H1 (cell line): ENCODE measurements at regions not wholly inside any gene's neighbourhood (a gene's known extent, or its start where the extent isn't known, plus 50 kb on each side); places are given as distances from the start of the nearest gene placed in this dataset.

ENCODE experiments used
- BACH1 ChIP-seq: IDR thresholded peaks from 2 replicates; pipeline ENCODE4 v1.6.1; 2012; ENCODE audit warnings: low read length, improper control_type of control experiment
- CHD2 ChIP-seq: IDR thresholded peaks from 2 replicates; pipeline ENCODE4 v1.6.1; 2012; ENCODE audit warnings: low read length, improper control_type of control experiment
- EP300 ChIP-seq, 2 experiments: IDR thresholded peaks; 1 replicate in 1 of 2; 2 replicates in 1 of 2; pipeline ENCODE4 v1.6.1; 2011 to 2012; ENCODE audit warnings: low read depth in 2 of 2, low read length in 2 of 2, mild to moderate bottlenecking in 2 of 2, borderline replicate concordance in 1 of 2, inconsistent platforms in 1 of 2, moderate library complexity in 1 of 2
- EZH2 ChIP-seq: fragments of 200-600 bp; sonication (generic); IDR thresholded peaks from 2 replicates; pipeline ENCODE4 v1.7.1; 2012; ENCODE audit warnings: low read depth, mild to moderate bottlenecking, moderate library complexity, low read length, inconsistent platforms; ENCODE audit not compliant: severe bottlenecking
- HDAC2 ChIP-seq, 2 experiments: fragments of 300-600 bp in 1 of 2; sonication (generic) in 1 of 2; IDR thresholded peaks; 2 replicates each; pipeline ENCODE4 v1.6.1; 2011 to 2012; ENCODE audit warnings: low read depth in 2 of 2, low read length in 2 of 2, mild to moderate bottlenecking in 2 of 2, moderate library complexity in 2 of 2, borderline replicate concordance in 1 of 2, inconsistent platforms in 1 of 2
- POLR2A ChIP-seq, 2 experiments: IDR thresholded peaks; 1 replicate in 1 of 2; 2 replicates in 1 of 2; pipeline ENCODE4 v1.6.1; 2011; ENCODE audit warnings: low read depth in 2 of 2, low read length in 2 of 2, mild to moderate bottlenecking in 2 of 2; ENCODE audit errors: control extremely low read depth in 1 of 2
- RFX5 ChIP-seq: IDR thresholded peaks from 2 replicates; pipeline ENCODE4 v1.6.1; 2011; ENCODE audit warnings: low read depth, low read length, improper control_type of control experiment, borderline replicate concordance
- TCF12 ChIP-seq: IDR thresholded peaks from 2 replicates; pipeline ENCODE4 v1.6.1; 2011; ENCODE audit warnings: low read depth, mild to moderate bottlenecking, low read length
- YY1 ChIP-seq: IDR thresholded peaks from 2 replicates; pipeline ENCODE4 v1.6.1; 2011; ENCODE audit warnings: low read depth, mild to moderate bottlenecking, low read length
- TF ChIP-seq, protein P1 (sequence below): IDR thresholded peaks from 2 replicates; pipeline ENCODE4 v1.6.1; 2011; ENCODE audit warnings: low read length, improper control_type of control experiment
- TF ChIP-seq, protein P2 (sequence below): IDR thresholded peaks from 2 replicates; pipeline ENCODE4 v1.6.1; 2012; ENCODE audit warnings: low read length, inconsistent platforms
- TF ChIP-seq, protein P3 (sequence below), 3 experiments: IDR thresholded peaks; 1 replicate in 2 of 3; 2 replicates in 1 of 3; pipeline versions ENCODE4 v1.5.1 to v1.6.1; 2011; ENCODE audit warnings: low read length in 3 of 3, mild to moderate bottlenecking in 3 of 3, inconsistent platforms in 2 of 3, low read depth in 1 of 3, moderate library complexity in 1 of 3; ENCODE audit not compliant: insufficient read depth in 1 of 3; ENCODE audit errors: control extremely low read depth in 1 of 3

DNA sequence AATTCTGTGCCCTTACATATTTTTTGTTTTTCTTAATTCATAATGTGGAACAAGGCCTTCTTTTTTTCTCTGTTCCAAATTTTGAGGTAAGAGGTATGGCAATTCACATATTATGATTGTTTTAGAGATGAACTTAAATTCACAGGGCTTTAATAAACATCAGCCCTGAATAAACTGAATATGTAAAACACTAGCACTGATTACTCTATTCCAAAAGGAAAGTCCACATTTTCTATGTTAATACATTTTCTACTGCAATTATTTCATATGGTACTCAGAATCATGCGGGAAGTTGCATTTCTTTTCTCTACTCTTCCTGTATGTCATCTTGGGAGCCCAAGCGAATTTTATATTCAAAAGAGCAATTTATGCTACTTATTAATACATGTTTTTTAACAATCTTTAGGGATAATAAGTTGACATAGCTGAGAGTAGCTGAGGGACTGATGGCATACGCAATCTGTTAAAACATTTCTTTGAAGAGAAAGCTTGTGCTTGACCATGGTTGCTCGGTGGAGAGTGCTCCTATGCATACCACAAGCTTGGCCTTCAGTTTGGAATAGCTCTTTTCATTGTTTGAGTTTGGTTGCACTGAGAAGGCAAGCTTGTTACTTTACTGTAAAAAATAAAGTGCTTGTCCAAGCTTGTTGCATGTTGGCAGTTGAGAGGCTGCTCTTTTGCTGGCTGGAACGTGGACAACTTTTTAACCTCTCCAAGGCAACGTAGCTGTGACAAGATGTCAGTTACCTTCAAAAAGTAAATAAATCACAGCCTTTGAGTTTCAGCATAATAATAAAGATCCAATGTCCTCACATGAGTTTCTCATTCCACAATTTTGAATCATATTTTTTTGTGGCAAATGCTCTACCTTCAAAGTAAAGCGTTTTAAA, 196.3 kb upstream of the SPRY1 start:
- TF ChIP-seq EP300 (IDR thresholded peaks at IDR 0.05; ENCODE audit: borderline replicate concordance in 1 of 2, low read depth in 2 of 2, low read length in 2 of 2) (no peak), EZH2 (no peak), RFX5 (no peak), POLR2A (IDR thresholded peaks at IDR 0.05; ENCODE audit: control extremely low read depth in 1 of 2, low read depth in 2 of 2, low read length in 2 of 2) (no peak), YY1 (no peak), TCF12 (no peak), BACH1 (no peak), CHD2 (no peak), HDAC2 (IDR thresholded peaks at IDR 0.05; ENCODE audit: borderline replicate concordance in 1 of 2, low read depth in 2 of 2, low read length in 2 of 2) (no peak)
- TF ChIP-seq, protein P1, sequence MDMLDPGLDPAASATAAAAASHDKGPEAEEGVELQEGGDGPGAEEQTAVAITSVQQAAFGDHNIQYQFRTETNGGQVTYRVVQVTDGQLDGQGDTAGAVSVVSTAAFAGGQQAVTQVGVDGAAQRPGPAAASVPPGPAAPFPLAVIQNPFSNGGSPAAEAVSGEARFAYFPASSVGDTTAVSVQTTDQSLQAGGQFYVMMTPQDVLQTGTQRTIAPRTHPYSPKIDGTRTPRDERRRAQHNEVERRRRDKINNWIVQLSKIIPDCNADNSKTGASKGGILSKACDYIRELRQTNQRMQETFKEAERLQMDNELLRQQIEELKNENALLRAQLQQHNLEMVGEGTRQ = no peak
- TF ChIP-seq, protein P2, sequence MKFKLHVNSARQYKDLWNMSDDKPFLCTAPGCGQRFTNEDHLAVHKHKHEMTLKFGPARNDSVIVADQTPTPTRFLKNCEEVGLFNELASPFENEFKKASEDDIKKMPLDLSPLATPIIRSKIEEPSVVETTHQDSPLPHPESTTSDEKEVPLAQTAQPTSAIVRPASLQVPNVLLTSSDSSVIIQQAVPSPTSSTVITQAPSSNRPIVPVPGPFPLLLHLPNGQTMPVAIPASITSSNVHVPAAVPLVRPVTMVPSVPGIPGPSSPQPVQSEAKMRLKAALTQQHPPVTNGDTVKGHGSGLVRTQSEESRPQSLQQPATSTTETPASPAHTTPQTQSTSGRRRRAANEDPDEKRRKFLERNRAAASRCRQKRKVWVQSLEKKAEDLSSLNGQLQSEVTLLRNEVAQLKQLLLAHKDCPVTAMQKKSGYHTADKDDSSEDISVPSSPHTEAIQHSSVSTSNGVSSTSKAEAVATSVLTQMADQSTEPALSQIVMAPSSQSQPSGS = no peak
- TF ChIP-seq, protein P3, sequence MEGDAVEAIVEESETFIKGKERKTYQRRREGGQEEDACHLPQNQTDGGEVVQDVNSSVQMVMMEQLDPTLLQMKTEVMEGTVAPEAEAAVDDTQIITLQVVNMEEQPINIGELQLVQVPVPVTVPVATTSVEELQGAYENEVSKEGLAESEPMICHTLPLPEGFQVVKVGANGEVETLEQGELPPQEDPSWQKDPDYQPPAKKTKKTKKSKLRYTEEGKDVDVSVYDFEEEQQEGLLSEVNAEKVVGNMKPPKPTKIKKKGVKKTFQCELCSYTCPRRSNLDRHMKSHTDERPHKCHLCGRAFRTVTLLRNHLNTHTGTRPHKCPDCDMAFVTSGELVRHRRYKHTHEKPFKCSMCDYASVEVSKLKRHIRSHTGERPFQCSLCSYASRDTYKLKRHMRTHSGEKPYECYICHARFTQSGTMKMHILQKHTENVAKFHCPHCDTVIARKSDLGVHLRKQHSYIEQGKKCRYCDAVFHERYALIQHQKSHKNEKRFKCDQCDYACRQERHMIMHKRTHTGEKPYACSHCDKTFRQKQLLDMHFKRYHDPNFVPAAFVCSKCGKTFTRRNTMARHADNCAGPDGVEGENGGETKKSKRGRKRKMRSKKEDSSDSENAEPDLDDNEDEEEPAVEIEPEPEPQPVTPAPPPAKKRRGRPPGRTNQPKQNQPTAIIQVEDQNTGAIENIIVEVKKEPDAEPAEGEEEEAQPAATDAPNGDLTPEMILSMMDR (IDR thresholded peaks at IDR 0.05; ENCODE audit: control extremely low read depth in 1 of 3, insufficient read depth in 1 of 3, low read depth in 1 of 3, low read length in 3 of 3) = no peak
